BE2C (cell line): ENCODE measurements at regions not wholly inside any gene's neighbourhood (a gene's known extent, or its start where the extent isn't known, plus 50 kb on each side); places are given as distances from the start of the nearest gene placed in this dataset.

Experiments used
- DNase-seq: peaks from one replicate; pipeline ENCODE4 v3.0.0-alpha.2; 2020
- H3K27me3 ChIP-seq: fragments of 250-450 bp; sonication (Bioruptor Pico); 2 replicates; pipeline ENCODE4 v1.5.1; 2020; ENCODE audit warnings: mild to moderate bottlenecking
- H3K36me3 ChIP-seq: fragments of 250-450 bp; sonication (Bioruptor Pico); 2 replicates; pipeline ENCODE4 v1.5.1; 2020; ENCODE audit warnings: mild to moderate bottlenecking
- H3K4me1 ChIP-seq: fragments of 250-450 bp; sonication (Bioruptor Pico); 2 replicates; pipeline ENCODE4 v1.5.1; 2020
- H3K4me3 ChIP-seq: 2 replicates; pipeline ENCODE4 v1.5.1; 2011; ENCODE audit warnings: low read depth, low read length
- H3K9me3 ChIP-seq: fragments of 250-450 bp; sonication (Bioruptor Pico); 2 replicates; pipeline ENCODE4 v1.5.1; 2020
- TF ChIP-seq, protein P1 (sequence below): IDR thresholded peaks from 2 replicates; pipeline ENCODE4 v1.5.1; 2012; ENCODE audit warnings: mild to moderate bottlenecking, low read depth, low read length

DNA sequence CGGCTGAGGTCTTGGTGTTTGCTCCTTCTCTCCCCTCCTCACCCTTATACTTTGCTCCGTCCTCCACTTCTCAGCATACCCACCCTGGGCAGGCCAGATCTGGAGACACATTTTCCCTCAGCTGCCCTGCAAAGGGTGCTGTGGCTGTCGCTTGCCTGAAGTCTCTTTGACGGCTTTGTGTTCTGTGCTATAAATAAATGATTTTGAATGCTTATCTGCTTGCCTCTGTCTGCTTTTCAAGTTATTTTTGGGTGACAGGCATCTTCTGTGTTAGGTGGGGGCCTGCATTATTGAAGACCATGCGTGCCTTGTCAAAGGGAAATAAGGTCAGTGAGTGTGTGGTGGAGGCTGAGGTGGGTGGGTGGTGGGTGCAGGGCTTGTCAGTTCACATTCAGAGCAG is 66.9 kb upstream of the KCND3 start:
- Histone ChIP-seq H3K4me1 (no peaks in the 10 kb centered on the region), H3K4me3 (no peak overlapping the region), H3K9me3 (no peaks in the 10 kb centered on the region), H3K36me3 (no peaks in the 10 kb centered on the region), H3K27me3 (no peaks in the 10 kb centered on the region)
- DNase-seq, result no peak
- TF ChIP-seq, protein P1, sequence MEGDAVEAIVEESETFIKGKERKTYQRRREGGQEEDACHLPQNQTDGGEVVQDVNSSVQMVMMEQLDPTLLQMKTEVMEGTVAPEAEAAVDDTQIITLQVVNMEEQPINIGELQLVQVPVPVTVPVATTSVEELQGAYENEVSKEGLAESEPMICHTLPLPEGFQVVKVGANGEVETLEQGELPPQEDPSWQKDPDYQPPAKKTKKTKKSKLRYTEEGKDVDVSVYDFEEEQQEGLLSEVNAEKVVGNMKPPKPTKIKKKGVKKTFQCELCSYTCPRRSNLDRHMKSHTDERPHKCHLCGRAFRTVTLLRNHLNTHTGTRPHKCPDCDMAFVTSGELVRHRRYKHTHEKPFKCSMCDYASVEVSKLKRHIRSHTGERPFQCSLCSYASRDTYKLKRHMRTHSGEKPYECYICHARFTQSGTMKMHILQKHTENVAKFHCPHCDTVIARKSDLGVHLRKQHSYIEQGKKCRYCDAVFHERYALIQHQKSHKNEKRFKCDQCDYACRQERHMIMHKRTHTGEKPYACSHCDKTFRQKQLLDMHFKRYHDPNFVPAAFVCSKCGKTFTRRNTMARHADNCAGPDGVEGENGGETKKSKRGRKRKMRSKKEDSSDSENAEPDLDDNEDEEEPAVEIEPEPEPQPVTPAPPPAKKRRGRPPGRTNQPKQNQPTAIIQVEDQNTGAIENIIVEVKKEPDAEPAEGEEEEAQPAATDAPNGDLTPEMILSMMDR, result no peak

DNA sequence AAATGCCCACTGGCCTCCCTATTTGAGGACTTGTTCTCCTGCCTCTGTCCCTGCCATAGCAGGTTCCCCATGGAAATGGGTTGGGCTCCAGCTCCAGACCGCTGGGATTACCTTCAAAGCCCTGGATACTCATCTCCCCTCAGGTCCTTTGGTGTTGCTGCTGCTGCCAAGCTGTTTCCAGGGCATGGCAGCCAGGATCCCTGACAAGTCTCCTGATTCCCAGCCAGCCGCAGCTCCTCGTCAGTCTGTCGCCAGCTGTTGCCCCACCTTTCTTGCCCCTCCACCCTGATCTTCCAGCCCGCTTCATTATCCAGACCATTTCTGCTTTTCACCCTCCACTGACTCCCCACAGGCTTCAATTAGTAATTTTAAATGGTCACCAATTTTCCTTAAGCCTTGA is 68.3 kb upstream of the KCND3 start:
- H3K9me3 ChIP-seq, result no peaks in the 10 kb centered on the region
- TF ChIP-seq, protein P1, result no peak

DNA sequence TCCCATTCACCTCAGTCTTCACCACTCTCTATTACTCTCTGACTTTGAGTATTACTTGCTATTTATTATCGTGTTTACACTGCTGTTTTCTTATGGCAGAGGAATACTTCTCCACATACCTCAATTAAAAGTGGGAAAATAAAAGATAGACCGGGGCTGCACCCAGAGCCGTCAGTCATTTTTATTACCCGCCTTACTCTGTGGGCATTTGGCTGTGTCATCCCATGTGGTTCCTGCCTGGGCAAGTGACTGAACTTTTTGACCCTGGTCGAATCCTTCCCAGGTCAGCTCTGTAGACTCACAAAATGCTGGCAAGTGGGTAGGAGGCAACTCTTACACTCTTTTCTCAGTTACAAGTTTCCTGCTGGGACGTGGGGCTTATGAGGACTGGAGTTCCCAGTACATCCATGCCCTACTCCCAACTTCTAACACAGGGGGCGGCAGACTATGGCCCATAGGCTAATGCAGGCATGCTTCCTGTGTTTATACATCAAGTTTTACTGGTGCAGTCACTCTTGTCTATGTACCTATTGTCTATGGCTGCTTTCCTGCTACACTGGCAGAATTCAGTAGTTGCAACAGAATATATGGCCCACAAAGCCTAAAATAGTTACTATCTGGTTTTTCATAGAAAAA is 69.5 kb upstream of the KCND3 start:
- Histone ChIP-seq H3K4me1 (no peaks in the 10 kb centered on the region), H3K27me3 (no peaks in the 10 kb centered on the region), H3K36me3 (no peaks in the 10 kb centered on the region), H3K9me3 (no peaks in the 10 kb centered on the region), H3K4me3 (no peak overlapping the region)
- TF ChIP-seq, protein P1, result peak; percentile 32; the same call in 1 of the 2 replicates
- DNase-seq, result no peak

More for the DNA sequence above, 68.3 kb upstream of the KCND3 start:
- Histone ChIP-seq H3K27me3 (no peaks in the 10 kb centered on the region), H3K36me3 (no peaks in the 10 kb centered on the region), H3K4me3 (no peak overlapping the region), H3K4me1 (no peaks in the 10 kb centered on the region)
- DNase-seq, result no peak

DNA sequence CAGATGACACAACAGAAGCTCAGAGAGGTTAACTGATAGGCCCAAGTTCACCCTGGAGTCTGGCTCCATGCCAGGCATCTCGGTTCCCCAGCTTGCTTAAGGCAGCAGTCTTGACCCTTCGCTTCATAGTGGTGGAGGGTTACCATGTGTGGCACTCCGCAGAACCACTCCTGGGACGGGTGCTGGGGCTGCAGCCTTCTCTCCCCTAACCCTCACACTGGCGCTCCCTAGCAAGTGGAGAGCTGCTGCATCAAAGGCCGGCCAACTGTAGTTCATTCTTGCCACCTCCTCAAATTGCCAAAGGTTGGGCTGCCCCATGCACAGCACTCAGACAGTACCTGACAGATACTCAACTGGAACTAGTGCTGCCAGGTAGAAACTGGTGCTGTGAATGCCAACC is 70.2 kb upstream of the KCND3 start:
- H3K4me1 ChIP-seq, result no peaks in the 10 kb centered on the region

DNA sequence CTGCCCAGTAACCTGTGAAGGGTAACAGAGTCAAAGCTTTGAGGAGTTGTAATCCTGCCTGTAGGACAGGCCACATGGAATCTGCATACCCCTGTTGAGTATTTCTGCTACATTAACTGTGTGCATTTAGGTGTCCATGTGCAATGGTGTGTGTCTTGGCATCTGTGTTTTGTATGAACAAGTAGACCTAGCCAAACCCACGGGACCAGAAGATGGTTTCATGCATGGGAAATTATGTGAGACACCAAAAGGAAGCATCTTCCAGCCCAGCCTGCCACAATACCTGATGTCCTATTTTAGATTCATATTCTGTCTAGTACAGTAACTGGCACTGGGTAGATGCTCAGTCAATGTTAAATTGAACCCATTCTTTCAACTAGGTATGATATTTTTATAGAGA is 70.8 kb upstream of the KCND3 start:
- no peaks in the 10 kb centered on the region for H3K4me1 ChIP-seq
- no peak overlapping the region for H3K4me3 ChIP-seq
- DNase-seq, result no peak
- H3K36me3 ChIP-seq, result no peaks in the 10 kb centered on the region
- H3K9me3 ChIP-seq, result peaks cover 3% of the 10 kb centered on the region; the same call in 1 of the 2 replicates
- TF ChIP-seq, protein P1, result no peak
- peaks cover 4% of the 10 kb centered on the region; the same call in 1 of the 2 replicates for H3K27me3 ChIP-seq

More for the DNA sequence above, 70.2 kb upstream of the KCND3 start:
- DNase-seq, result no peak
- TF ChIP-seq, protein P1, result no peak
- H3K36me3 ChIP-seq, result no peaks in the 10 kb centered on the region
- H3K27me3 ChIP-seq, result peaks cover 4% of the 10 kb centered on the region; the same call in 1 of the 2 replicates
- H3K4me3 ChIP-seq, result no peak overlapping the region
- H3K9me3 ChIP-seq, result no peaks in the 10 kb centered on the region; the same call in 1 of the 2 replicates

DNA sequence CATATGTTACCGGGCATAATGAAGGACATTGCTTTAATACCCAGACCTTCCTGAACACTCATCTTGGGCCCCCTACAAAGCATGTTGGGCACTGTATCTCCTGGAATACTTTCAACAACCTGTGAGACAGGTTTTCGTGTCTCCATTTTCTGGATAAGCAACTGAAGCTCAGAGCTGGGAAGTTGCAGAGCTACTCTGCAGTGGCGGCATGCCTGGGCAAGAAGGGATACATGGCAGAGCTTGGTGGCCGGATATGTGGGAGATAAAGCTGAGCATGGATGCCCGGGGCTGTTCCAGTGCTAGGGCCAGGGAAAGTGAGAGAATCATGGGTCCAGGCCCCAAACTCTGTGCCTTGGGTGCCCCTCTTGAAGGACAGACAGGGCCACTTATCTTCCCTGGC is 71.6 kb upstream of the KCND3 start:
- peaks cover 5% of the 10 kb centered on the region; the same call in 1 of the 2 replicates for H3K27me3 ChIP-seq
- H3K9me3 ChIP-seq, result peaks cover 3% of the 10 kb centered on the region; the same call in 1 of the 2 replicates
- no peaks in the 10 kb centered on the region for H3K4me1 ChIP-seq
- TF ChIP-seq, protein P1, result no peak
- H3K4me3 ChIP-seq, result no peak overlapping the region
- no peaks in the 10 kb centered on the region for H3K36me3 ChIP-seq
- DNase-seq, result no peak
